HG03039 (cell line): ENCODE measurements at regions not wholly inside any gene's neighbourhood (a gene's known extent, or its start where the extent isn't known, plus 50 kb on each side); places are given as distances from the start of the nearest gene placed in this dataset.

Source experiments
- ATAC-seq: cut with Tn5 transposase; IDR thresholded peaks from one replicate; pipeline ENCODE4 v1.9.1; 2021; ENCODE audit warnings: mild to moderate bottlenecking, moderate library complexity; ENCODE audit not compliant: unreplicated experiment

- no peak for ATAC-seq
Measured at GRCh38 chr6:140070846-140071473, 696.5 kb upstream of the CITED2 start.

DNA sequence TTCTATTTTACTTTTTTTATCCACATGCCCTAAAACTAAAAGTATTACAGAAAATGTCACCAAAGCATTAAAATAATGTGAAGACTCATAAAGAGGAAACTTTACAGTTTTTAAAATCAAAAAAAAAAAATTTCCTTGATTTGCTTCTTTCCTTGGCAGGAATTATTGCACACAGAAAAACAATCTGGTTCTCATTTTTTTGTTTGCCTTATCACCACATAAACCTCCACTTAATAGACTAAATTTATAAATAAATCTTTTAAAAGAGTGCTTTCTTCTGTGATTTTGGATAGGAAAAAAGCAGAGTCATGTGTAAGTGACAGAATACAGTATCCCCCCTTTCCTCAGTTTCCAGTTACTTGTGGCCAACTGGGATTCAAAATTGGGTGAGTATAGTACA is 695.1 kb upstream of the CITED2 start:
- ATAC-seq, result no peak

- ATAC-seq, result no peak
Measured at GRCh38 chr6:140068801-140069200, 694.4 kb upstream of the CITED2 start.

DNA sequence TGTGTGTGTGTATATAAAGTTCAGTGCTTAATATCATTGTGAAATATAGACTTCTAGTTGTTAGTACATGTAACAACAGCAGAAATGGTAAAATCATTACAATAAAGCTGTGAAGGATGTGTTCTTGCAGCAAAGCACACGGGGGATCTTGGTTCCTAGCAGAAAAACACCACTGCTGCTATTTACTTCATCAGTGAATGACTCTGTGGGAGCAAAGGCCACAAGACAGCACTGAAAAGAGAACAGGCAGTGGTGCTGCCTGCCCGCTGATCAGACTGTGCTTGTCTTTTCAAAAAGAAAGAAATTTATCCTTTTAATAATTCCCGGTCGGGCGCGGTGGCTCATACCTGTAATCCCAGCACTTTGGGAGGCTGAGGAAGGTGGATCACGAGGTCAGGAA is 689.9 kb upstream of the CITED2 start:
- ATAC-seq, result no peak

DNA sequence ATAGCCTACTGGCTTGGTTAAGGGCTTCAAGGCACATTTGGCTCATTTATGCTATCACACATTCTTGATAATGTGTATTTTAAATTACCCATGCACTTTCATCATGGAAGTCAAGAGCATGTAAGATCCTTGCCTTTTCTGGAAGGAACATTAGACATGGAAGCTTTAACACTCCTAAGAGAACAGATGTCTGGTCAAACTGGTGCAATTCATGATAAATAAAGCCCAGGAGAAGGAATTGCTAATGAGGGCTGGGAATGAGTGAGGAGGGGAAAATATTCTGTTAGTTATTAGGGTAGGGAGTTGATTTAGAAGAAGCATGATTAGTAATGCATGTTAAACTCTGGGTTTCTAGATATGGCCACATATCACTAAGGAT is 688.6 kb upstream of the CITED2 start:
- ATAC-seq, result no peak

DNA sequence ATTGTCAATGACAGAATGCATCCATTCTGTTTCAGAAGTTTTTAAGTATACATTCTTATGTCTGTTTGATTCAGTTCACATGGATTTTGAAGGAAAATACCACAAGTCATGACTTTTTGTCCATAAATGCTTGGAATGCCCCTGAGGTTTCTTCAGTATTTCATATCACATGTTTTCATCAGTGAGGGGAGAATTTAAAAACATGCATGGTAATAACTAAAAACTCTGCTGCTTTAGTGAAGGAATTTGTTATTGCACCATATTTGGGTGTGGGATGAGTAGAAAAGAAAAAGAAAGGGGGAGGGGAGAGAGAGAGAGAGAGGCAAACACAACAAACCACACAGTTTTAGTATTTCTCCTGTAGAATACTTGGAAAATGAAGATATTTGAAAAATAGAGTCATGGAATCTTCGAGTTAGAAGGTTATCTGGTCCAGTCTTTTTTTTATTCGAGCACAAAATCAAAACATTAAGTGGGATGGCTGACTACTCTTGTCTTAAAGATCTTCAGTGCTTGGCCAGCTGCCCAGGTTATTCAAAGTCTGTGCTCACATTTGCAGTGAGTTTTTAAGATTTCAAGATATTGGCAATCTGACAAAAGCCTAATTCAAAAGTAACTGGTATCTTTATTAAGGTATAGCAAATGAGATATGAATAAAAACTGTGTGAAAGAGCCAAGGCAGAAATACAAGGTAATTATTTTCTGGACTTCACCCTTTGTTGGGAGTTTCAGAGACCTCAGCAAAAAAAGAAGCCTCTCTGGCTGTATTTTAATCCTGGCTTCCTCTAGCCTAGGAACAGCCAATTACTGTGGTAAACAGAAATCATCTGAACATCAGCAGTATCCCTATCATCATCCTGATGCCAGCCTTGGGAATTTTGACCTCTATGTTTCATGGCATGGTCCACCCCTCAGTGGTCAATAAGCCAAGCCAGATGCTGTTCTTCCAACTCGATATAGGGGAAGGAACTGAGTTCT is 687.9 kb upstream of the CITED2 start:
- ATAC-seq, result no peak

DNA sequence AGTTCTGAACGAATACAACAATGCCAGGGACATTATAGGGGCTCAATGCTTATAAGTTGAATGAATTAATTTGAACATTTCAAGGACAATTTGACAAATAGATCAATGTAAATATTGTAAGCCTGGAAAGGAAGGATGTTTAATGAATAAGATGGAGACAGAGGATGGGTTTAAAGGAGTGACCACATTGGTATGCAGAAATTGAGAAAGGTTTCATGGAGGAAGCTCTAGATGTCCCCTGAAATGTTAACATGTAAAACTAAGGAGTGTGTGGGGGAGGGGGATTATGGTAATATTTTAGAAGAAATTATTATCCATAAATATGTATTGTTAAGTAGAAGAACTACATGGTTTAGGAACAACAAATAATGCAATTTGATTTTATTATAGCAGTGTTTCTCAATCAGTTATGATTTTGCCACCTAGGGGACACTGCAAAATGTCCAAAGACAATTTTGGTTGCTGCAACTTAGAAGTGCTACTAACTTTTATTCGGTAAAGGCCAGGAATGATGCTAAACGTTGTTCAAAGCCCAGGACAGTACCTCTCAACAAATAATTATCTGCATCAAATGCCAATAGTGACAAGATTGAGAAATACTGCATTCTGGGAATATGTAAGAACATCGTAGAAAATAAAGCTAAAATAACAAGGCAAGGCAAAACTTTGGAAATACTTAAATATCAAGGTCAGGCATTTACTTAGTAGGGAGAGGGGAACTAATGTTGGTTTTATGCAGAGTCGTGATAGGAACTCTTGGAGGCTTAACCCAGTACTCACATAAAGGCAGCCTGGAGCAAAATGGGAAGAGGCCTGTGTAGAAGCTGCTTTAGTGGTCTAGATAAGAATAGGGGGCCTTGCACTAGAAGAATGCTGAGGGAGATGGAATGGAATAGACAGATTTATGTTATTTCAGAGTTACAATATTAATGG is 686.9 kb upstream of the CITED2 start:
- ATAC-seq, result no peak

DNA sequence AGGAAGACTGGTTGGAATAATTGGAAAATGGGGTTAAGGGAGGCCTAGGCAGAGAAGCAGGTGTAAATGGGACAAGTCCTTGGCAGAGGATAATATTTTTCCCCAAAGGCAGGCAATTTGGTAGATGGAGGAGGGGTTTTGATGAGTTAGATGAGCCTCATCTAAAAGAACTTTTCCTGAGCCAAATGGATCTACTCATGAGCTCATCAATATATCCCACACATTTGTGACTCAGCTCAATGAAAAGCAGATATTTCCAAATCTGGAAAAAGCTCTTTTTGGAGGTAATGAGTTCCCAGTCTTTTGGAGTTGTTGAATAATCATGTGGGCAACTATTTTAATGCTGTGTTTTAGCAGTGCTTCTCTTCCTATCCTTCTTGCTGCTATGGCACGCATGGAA is 685.5 kb upstream of the CITED2 start:
- ATAC-seq, result no peak

DNA sequence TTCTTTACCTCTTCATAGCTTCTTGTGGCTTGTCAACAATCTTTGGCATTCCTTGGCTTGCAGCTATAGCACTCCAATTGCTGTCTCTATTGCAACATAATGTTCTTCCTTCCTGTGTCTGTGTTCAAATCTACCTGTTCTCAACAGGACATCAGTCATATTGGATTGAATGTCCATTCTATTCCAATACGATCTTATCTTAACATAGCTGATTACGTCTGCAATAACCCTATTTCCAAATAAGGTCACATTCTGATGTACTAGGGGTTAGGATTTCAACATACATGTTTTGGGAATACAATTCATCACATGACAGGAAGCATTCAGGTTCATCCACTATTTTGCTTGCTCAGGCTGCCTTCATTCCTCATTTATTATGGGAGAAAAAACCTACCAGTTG is 684.4 kb upstream of the CITED2 start:
- no peak for ATAC-seq

DNA sequence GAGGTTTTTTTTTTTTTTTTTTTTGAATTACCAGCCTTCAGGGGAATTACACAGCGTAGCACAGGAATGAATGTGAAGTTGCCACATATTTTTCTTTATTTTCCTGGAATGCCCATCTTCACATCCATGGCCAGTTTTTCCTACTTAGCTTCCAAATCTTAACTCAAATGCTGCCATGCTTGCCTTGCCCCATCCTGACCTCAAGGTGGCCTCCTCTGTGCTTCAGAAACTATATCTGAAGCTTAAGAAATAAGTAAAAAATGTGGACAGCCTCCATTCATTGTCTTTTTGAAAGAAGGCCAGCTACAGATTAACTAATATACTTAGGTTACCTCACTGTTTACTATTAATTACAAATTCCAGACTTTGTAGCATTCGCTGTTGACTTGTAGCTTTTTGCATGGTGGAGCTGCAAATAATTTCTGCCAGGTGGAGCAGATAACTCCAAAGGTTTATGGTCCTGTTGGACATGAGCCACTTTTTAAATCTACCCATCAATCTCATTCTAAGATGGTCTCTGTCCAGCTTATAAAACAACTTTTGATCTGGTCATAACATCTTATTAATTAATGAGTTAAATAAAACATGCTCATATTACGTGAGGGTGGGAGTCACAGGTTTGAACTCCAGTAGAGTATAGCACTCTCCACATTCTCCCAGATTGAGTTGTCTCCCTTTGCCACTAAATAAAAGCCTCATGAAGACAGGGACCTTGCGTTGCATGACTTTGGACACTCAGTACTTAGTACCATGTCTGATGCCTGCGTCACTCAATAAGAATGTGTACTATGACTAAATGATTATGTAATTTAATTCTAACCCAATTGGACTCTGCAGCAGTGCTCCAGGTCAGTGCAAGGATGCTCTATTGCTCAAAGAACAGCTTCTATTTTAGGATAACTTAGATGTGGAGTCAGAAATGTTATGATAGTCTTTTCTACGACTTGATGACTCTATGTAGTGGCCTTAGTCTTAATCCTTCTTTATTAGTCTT is 678.6 kb upstream of the CITED2 start:
- ATAC-seq, result no peak

DNA sequence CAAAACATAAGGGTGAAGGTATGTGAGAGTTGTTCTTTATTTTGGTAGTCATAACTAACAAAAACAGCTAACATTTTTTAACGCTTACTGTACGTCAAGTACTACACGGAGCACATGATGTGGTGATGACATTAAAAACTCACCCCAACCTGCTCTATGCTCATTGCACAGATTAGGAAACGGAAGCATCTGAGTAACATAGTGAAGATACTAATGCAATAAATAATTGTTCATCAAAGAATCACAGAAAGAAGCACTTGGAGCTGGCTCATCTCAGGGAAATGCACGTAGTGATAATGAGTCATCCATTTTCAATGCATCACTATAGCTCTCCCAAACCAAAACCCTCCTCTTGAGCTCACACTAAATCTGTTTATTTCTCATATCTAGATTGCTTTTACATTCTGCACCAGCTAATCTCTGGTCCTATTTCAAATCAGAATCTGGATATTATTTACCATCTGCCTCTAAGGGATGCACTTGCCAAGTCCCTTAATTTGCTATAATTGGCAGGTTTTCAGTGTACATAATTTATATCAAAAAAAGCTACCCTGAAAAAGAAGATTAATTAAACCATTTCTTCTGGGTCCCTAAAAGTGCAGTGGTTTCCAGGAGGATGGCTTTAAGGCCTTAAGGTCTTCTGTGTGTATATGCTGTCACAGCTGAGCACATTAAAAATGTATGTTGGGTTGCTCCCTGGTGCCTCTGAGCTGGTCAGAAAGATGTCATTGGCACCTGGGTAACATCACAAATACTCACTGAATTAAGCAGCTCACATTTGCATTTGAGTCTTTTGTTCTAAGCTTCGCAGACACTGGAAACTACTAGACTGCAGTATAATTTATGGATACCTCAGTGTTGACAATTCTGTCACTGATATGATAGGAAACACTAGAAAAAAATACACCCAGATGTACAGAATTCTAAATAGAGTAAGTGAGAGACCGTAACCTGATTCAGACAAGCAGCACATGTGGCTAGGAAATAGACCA is 677.4 kb upstream of the CITED2 start:
- no peak for ATAC-seq

GRCh38 chr6:140050101-140050995 is 675.9 kb upstream of the CITED2 start:
- no peak for ATAC-seq

DNA sequence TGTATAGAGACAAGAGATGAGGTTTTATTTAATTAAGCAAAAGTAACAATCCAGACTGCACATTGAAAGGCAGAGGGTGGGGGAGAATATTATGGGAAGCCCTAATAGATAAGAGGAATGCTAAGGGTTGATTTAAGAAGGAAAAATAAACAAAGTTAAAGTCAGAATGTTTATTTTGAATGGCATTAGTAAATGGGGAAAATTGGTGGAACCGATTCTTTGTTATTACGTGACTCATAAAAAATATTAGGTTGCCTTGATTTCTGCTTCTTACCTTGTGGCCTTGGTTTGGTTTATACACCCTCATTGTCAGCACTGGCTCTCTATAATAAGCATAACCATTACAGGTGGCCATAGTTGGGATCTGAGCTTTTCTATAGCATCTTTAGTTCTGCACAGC is 674.8 kb upstream of the CITED2 start:
- ATAC-seq, result no peak

- ATAC-seq, result no peak
Measured at GRCh38 chr6:140048202-140048790, 673.8 kb upstream of the CITED2 start.

GRCh38 chr6:140047321-140047720 is 672.9 kb upstream of the CITED2 start:
- no peak for ATAC-seq

GRCh38 chr6:140046016-140046632 is 671.7 kb upstream of the CITED2 start:
- no peak for ATAC-seq

- no peak for ATAC-seq
Measured at GRCh38 chr6:140045116-140045515, 670.7 kb upstream of the CITED2 start.
